GM18520 (cell line): ENCODE measurements at regions not wholly inside any gene's neighbourhood (a gene's known extent, or its start where the extent isn't known, plus 50 kb on each side); places are given as distances from the start of the nearest gene placed in this dataset.
"Not testable (repeated sequence)": the region's sequence is repeated elsewhere in the genome, so short reads cannot be mapped to it uniquely, and the experiment has no call there.

ENCODE experiments used
- ATAC-seq: cut with Tn5 transposase; IDR thresholded peaks from one replicate; pipeline ENCODE4 v1.9.1; 2021; ENCODE audit not compliant: unreplicated experiment

- no peak for ATAC-seq
Observed at GRCh38 chr10:22086730-22087401, 83.3 kb upstream of the DNAJC1 start.

DNA sequence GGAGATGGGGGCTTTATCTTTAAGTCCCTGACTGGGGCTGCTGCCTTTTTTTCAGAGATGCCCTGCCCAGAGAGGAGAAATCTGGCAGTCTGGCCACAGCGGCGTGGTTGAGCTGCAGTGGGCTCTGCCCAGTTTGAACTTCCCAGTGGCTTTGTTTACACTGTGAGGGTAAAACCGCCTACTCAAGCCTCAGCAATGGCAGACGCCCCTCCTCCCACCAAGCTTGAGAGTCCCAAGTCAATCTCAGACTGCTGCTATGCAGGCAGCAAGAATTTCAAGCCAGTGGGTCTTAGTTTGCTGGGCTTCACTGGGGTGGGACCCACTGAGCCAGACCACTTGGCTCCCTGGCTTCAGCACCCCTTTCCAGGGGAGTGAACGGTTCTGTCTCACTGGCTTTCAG lies 76.4 kb upstream of the DNAJC1 start:
- ATAC-seq = not testable (repeated sequence)

- no peak for ATAC-seq
Observed at GRCh38 chr10:22071332-22071731, 67.8 kb upstream of the DNAJC1 start.

DNA sequence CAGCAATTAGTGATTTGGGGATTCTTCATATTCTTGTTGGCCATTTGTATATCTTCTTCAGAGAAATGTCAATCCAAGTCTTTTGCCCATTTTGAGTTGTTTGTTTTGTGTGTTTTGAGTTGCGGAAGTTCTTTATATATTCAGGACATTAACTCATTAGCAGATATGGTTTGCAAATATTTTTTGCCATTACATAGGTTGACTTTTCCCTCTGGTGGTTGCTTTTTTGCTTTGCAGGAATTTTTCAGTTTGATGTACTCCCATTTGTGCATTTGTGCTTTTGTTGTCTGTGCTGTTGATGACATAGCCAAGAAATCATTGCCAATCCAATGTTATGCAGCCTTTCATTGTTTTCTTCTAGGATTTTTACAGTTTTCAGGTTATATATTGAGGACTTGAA lies 63.6 kb upstream of the DNAJC1 start:
- ATAC-seq = no peak

DNA sequence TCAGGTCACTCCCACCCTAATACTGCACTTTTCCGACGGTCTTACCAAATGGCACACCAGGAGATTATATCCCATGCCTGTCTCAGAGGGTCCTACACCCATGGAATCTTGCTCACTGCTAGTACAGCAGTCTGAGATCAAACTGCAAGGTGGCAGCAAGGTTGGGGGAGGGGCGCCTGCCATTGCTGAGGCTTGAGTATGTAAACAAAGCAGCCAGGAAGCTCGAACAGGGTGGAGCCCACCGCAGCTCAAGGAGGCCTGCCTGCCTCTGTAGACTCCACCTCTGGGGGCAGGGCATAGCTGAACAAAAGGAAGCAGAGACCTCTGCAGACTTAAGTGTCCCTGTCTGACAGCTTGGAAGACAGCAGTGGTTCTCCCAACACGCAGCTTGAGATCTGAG lies 57.5 kb upstream of the DNAJC1 start:
- not testable (repeated sequence) for ATAC-seq

GRCh38 chr10:22058201-22058600 lies 54.7 kb upstream of the DNAJC1 start:
- no peak for ATAC-seq

DNA sequence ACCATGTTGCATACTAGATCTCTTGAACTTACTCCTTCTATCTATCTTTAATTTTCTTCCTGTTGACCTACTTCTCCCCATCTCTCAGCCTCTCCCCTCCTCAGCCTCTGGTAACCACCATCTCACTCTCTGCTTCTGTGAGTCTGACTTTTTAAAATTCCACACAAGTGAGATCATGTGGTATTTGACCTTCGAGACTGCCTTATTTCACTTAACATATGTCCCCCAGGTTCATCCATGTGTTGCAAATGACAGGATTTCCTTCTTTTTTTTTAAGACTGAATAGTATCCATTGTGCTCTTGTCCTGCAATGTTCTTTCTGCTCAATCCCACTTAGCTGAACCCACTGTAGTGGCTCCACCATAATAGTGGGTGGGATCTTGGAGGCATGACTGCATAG lies 51.4 kb upstream of the DNAJC1 start:
- ATAC-seq = no peak
